ENCODE measurements at regions not wholly inside any gene's neighbourhood (a gene's known extent, or its start where the extent isn't known, plus 50 kb on each side); places are given as distances from the start of the nearest gene placed in this dataset.

DNA sequence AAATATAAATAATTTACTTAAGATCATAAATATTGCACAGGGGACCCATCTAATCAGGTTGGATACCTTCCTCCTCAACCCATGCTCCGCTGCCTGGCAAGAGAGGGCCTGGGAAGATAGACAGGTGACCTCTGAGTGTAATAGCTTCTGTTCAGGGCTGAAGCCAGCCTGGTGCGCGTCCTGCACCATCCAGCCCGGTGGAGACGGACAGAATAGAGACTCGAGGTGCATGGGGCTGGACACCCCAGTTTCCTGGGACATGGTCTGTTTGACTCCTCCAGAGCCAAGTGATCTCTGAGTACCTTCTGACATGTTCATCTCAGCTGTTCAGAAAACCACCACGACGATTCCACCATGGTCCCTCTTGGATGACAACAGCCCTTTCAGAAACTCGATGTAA is 209.3 kb upstream of the MYT1L start:
- TF ChIP-seq POLR2A (IDR thresholded peaks at IDR 0.05) (no peak), POLR2AphosphoS5 (IDR thresholded peaks at IDR 0.05) (no peak), EP300 (IDR thresholded peaks at IDR 0.05; ENCODE audit: low read depth) (no peak)
- TF ChIP-seq, protein P1, sequence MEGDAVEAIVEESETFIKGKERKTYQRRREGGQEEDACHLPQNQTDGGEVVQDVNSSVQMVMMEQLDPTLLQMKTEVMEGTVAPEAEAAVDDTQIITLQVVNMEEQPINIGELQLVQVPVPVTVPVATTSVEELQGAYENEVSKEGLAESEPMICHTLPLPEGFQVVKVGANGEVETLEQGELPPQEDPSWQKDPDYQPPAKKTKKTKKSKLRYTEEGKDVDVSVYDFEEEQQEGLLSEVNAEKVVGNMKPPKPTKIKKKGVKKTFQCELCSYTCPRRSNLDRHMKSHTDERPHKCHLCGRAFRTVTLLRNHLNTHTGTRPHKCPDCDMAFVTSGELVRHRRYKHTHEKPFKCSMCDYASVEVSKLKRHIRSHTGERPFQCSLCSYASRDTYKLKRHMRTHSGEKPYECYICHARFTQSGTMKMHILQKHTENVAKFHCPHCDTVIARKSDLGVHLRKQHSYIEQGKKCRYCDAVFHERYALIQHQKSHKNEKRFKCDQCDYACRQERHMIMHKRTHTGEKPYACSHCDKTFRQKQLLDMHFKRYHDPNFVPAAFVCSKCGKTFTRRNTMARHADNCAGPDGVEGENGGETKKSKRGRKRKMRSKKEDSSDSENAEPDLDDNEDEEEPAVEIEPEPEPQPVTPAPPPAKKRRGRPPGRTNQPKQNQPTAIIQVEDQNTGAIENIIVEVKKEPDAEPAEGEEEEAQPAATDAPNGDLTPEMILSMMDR (IDR thresholded peaks at IDR 0.05), result no peak
